ENCODE measurements at regions not wholly inside any gene's neighbourhood (a gene's known extent, or its start where the extent isn't known, plus 50 kb on each side); places are given as distances from the start of the nearest gene placed in this dataset.

DNA sequence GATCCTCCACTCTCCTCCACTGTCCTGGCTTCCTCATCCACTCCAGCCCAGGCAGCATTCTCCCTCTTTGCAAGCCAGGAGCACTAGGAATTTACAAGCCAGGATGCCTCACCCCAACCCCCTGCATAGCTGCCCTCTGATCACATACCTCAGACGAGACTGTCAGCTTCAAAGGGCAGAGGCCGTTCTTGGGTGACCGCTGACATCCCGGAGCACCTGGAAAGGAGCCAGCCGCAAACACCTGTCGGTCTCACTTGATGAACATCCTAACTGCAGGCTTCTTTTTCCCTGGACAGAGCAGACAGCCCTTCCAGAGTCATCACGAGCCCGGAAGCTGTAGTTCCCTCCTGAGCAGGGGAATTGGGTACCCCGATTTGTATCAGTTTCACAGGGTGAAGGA, 451.3 kb upstream of the B3GAT1 start:
- no peak overlapping the region for H3K4me3 ChIP-seq
- no peaks in the 10 kb centered on the region for H3K36me3 ChIP-seq
- H3K9me3 ChIP-seq: no peaks in the 10 kb centered on the region
- H3K27me3 ChIP-seq: no peaks in the 10 kb centered on the region
- DNase-seq: no peak
- no peak overlapping the region for H3K27ac ChIP-seq
- TF ChIP-seq, protein P1, sequence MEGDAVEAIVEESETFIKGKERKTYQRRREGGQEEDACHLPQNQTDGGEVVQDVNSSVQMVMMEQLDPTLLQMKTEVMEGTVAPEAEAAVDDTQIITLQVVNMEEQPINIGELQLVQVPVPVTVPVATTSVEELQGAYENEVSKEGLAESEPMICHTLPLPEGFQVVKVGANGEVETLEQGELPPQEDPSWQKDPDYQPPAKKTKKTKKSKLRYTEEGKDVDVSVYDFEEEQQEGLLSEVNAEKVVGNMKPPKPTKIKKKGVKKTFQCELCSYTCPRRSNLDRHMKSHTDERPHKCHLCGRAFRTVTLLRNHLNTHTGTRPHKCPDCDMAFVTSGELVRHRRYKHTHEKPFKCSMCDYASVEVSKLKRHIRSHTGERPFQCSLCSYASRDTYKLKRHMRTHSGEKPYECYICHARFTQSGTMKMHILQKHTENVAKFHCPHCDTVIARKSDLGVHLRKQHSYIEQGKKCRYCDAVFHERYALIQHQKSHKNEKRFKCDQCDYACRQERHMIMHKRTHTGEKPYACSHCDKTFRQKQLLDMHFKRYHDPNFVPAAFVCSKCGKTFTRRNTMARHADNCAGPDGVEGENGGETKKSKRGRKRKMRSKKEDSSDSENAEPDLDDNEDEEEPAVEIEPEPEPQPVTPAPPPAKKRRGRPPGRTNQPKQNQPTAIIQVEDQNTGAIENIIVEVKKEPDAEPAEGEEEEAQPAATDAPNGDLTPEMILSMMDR (IDR thresholded peaks at IDR 0.05): no peak
- no peaks in the 10 kb centered on the region for H3K4me1 ChIP-seq
- intact Hi-C loops (cut with DNase I; ENCODE audit: low total_unique reads): no loop called here

DNA sequence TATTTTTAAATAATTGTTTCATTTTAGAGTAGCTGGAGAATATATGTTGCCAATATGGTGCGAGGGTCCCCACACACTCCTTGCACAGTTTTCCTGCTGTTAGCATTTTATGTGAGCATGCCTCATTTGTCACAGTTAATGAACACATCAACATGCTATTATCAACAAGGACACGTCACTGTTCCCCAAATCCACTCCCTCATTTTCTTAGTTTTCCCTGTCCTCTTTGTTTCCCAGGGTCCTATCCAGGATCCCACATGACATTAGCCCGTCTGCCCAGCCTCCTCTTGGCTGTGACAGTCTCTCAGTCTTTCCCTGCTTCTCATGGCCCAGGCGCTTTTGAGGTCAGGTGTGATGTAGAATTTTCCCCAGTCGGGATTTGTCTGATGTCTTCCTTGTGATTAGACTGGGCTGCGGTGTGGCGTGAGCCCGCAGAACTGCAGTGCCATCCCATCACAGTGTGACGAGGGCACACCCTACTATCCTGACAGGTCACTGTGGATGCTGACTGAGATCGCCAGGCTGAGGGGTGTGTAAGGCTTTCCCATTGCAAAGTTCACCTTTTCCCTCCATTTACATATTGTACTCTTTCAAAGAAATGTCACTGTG, 450.6 kb upstream of the B3GAT1 start:
- H3K4me1 ChIP-seq: no peaks in the 10 kb centered on the region
- intact Hi-C loops (cut with DNase I; ENCODE audit: low total_unique reads): no loop called here
- TF ChIP-seq POLR2A (IDR thresholded peaks at IDR 0.05): no peak
- TF ChIP-seq, protein P1 (IDR thresholded peaks at IDR 0.05): no peak

DNA sequence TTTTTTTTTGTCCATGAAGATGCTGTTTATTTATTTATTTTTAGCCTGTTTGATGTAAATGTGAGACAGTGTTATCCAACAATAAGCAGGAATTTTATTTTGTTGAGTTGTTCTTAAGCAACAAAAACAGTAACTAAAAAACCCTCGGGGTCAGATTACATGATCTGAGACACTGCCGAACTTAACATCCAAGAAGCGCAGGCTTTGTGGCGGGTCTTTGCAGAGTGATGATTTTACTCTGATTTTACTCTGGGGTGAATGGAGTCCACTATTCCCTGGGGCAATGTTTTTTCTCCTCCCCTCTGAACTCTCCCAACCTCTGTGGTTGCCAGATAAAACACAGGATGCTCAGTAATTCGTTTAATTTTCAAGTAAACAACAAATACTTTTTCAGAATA, 450.1 kb upstream of the B3GAT1 start:
- H3K4me3 ChIP-seq: no peak overlapping the region
- no peaks in the 10 kb centered on the region for H3K36me3 ChIP-seq
- TF ChIP-seq, protein P1 (IDR thresholded peaks at IDR 0.05): no peak
- no peak for TF ChIP-seq POLR2A (IDR thresholded peaks at IDR 0.05)
- intact Hi-C loops (cut with DNase I; ENCODE audit: low total_unique reads): no loop called here
- DNase-seq: no peak
- no peaks in the 10 kb centered on the region for H3K9me3 ChIP-seq
- H3K4me1 ChIP-seq: no peaks in the 10 kb centered on the region
- no peaks in the 10 kb centered on the region for H3K27me3 ChIP-seq
- no peak overlapping the region for H3K27ac ChIP-seq

More for the DNA sequence above, 450.6 kb upstream of the B3GAT1 start:
- no peak for DNase-seq
- Histone ChIP-seq H3K4me3 (no peak overlapping the region), H3K9me3 (no peaks in the 10 kb centered on the region), H3K36me3 (no peaks in the 10 kb centered on the region), H3K27me3 (no peaks in the 10 kb centered on the region), H3K27ac (no peak overlapping the region)

- no peaks in the 10 kb centered on the region for H3K27me3 ChIP-seq
- no peak overlapping the region for H3K4me3 ChIP-seq
- intact Hi-C loops (cut with DNase I; ENCODE audit: low total_unique reads): no loop called here
- H3K9me3 ChIP-seq: no peaks in the 10 kb centered on the region
- no peaks in the 10 kb centered on the region for H3K36me3 ChIP-seq
- no peak overlapping the region for H3K27ac ChIP-seq
- TF ChIP-seq POLR2A (IDR thresholded peaks at IDR 0.05): no peak
- TF ChIP-seq, protein P1 (IDR thresholded peaks at IDR 0.05): no peak
- DNase-seq: no peak
- no peaks in the 10 kb centered on the region for H3K4me1 ChIP-seq
Observed at GRCh38 chr11:134861490-134862104, 449.6 kb upstream of the B3GAT1 start.

DNA sequence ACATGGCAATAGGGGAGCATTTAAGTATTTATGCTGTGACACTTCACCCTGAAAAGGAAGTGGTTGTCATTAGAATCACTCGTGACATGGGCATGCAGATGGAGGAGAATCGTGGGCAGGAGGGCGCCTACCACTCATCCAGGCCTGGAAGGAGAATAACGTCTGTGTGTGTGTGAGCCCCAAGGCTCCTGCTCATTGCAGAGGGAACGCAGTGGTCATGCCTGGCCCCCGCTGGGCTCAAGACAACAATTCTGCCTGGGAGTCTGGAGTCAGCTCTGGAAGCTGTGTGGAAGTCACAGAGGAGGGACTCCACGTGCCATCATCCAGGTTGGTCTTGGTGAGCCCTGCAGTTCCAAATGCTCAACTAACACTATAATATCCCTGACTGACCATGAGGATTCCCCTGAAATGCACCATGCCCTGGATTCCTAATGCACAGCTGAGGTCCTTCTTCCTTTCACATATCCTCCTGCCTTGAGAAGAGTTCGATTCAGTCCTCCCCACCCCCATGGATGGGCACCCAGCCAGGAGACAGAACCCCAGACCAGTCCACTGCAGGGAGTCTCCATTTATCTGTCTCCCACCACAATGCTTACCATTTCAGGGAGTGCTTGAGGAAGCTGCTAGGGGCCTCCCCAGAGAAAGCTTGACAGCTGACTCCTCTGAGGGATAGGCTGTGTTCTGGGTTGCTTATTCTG, 446.9 kb upstream of the B3GAT1 start:
- DNase-seq: no peak
- intact Hi-C loops (cut with DNase I; ENCODE audit: low total_unique reads): no loop called here
- no peak for TF ChIP-seq POLR2A (IDR thresholded peaks at IDR 0.05)
- TF ChIP-seq, protein P1 (IDR thresholded peaks at IDR 0.05): no peak
- Histone ChIP-seq H3K36me3 (no peaks in the 10 kb centered on the region), H3K27ac (no peak overlapping the region), H3K9me3 (no peaks in the 10 kb centered on the region), H3K4me1 (no peaks in the 10 kb centered on the region), H3K4me3 (no peak overlapping the region), H3K27me3 (no peaks in the 10 kb centered on the region)

Data from uterus (tissue), 3 donors.